Left lung (tissue), 4 donors: ENCODE measurements at regions not wholly inside any gene's neighbourhood (a gene's known extent, or its start where the extent isn't known, plus 50 kb on each side); places are given as distances from the start of the nearest gene placed in this dataset.

Experiments
- ATAC-seq: fragments of 200-7000 bp; cut with Tn5 transposase; one replicate; pipeline ENCODE4 v1.9.1; 2020; ENCODE audit warnings: moderate library complexity
- DNase-seq, 4 donors: peaks; one replicate each; pipeline ENCODE4 v3.0.0-alpha.2; 2013 to 2020
- H3K27ac ChIP-seq, 2 donors: fragments of 200-600 bp; sonication (generic) in 1 of 2; one replicate each; pipeline versions ENCODE4 v1.5.0 to v1.8.0; 2020 to 2021
- H3K27me3 ChIP-seq, 2 donors: fragments of 200-600 bp; sonication (generic) in 1 of 2; one replicate each; pipeline versions ENCODE4 v1.5.0 to v1.8.0; 2020 to 2021
- H3K36me3 ChIP-seq, 2 donors: fragments of 200-600 bp; sonication (generic) in 1 of 2; one replicate each; pipeline versions ENCODE4 v1.5.0 to v1.8.0; 2020 to 2021
- H3K4me1 ChIP-seq, 2 donors: fragments of 200-600 bp; one replicate each; pipeline ENCODE4 v1.8.0; 2021
- H3K4me3 ChIP-seq, 2 donors: fragments of 200-600 bp; sonication (generic) in 1 of 2; one replicate each; pipeline versions ENCODE4 v1.5.0 to v1.8.0; 2020 to 2021; ENCODE audit warnings: mild to moderate bottlenecking in 1 of 2
- H3K9me3 ChIP-seq, 2 donors: fragments of 200-600 bp; sonication (generic) in 1 of 2; one replicate each; pipeline versions ENCODE4 v1.5.0 to v1.8.0; 2020 to 2021
- CTCF ChIP-seq, 2 donors: fragments of 200-600 bp; sonication (generic) in 1 of 2; IDR thresholded peaks; one replicate each; pipeline versions ENCODE4 v1.5.0 to v1.8.0; 2021; ENCODE audit warnings: antibody characterized with exemption in 2 of 2
- intact Hi-C, 2 donors: fragments of 100-400 bp; cut with DNase I; formaldehyde crosslinking; loops; one replicate each; pipeline versions ENCODE4 v1.11.2 to v1.14.2; 2022
- donor health status: DM: no; HTN: yes; CAD: no.
- donor health status: DM: no; HTN: no; CAD: no.

- TF ChIP-seq CTCF (IDR thresholded peaks at IDR 0.05): no peak
- ATAC-seq: no peak
- H3K27ac ChIP-seq: no peak overlapping the region
- no peak for DNase-seq
- intact Hi-C loops: no loop called here
- no peak overlapping the region for H3K4me3 ChIP-seq
- no peaks in the 10 kb centered on the region for H3K9me3 ChIP-seq
- no peaks in the 10 kb centered on the region for H3K4me1 ChIP-seq
- no peaks in the 10 kb centered on the region for H3K36me3 ChIP-seq
- peaks cover 0 to 11% of the 10 kb centered on the region in 2 donors for H3K27me3 ChIP-seq
These were observed 216.5 kb downstream of the URB2 start for GRCh38 chr1:229842302-229843255.

- H3K4me1 ChIP-seq: no peaks in the 10 kb centered on the region
- TF ChIP-seq CTCF (IDR thresholded peaks at IDR 0.05): no peak
- H3K27me3 ChIP-seq: peaks cover 0 to 11% of the 10 kb centered on the region in 2 donors
- intact Hi-C loops: no loop called here
- no peak overlapping the region for H3K4me3 ChIP-seq
- no peak overlapping the region for H3K27ac ChIP-seq
- H3K9me3 ChIP-seq: no peaks in the 10 kb centered on the region
- no peak for DNase-seq
- H3K36me3 ChIP-seq: no peaks in the 10 kb centered on the region
- ATAC-seq: peak; percentile 55
These were observed 217.7 kb downstream of the URB2 start for GRCh38 chr1:229843627-229844238.

- Histone ChIP-seq H3K27me3 (peaks cover 0 to 11% of the 10 kb centered on the region in 2 donors), H3K9me3 (no peaks in the 10 kb centered on the region), H3K4me3 (no peak overlapping the region), H3K27ac (no peak overlapping the region), H3K36me3 (no peaks in the 10 kb centered on the region), H3K4me1 (no peaks in the 10 kb centered on the region)
- intact Hi-C loops: no loop called here
- ATAC-seq (peak; percentile 74), DNase-seq (no peak)
- no peak for TF ChIP-seq CTCF (IDR thresholded peaks at IDR 0.05)
These were observed 218.6 kb downstream of the URB2 start for GRCh38 chr1:229844675-229845074.

- Histone ChIP-seq H3K27ac (no peak overlapping the region), H3K4me1 (no peaks in the 10 kb centered on the region), H3K27me3 (peaks cover 0 to 11% of the 10 kb centered on the region in 2 donors), H3K4me3 (no peak overlapping the region), H3K9me3 (no peaks in the 10 kb centered on the region), H3K36me3 (no peaks in the 10 kb centered on the region)
- no peak for TF ChIP-seq CTCF (IDR thresholded peaks at IDR 0.05)
- ATAC-seq: no peak
- intact Hi-C loops: no loop called here
- no peak for DNase-seq
These were observed 219.5 kb downstream of the URB2 start for GRCh38 chr1:229845410-229846138.

- ATAC-seq: no peak
- H3K4me3 ChIP-seq: no peak overlapping the region
- H3K9me3 ChIP-seq: no peaks in the 10 kb centered on the region
- H3K4me1 ChIP-seq: no peaks in the 10 kb centered on the region
- no peak for TF ChIP-seq CTCF (IDR thresholded peaks at IDR 0.05)
- intact Hi-C loops: no loop called here
- H3K36me3 ChIP-seq: no peaks in the 10 kb centered on the region
- no peak for DNase-seq
- no peak overlapping the region for H3K27ac ChIP-seq
- peaks cover 0 to 11% of the 10 kb centered on the region in 2 donors for H3K27me3 ChIP-seq
These were observed 220.3 kb downstream of the URB2 start for GRCh38 chr1:229846351-229846750.
